Epithelial cell of esophagus (primary cell): ENCODE measurements at regions not wholly inside any gene's neighbourhood (a gene's known extent, or its start where the extent isn't known, plus 50 kb on each side); places are given as distances from the start of the nearest gene placed in this dataset.

Experiments
- DNase-seq: peaks from one replicate; pipeline ENCODE4 v3.0.0; 2010; ENCODE audit warnings: low read depth
- H3K4me3 ChIP-seq: 2 replicates; pipeline ENCODE4 v1.5.1; 2011; ENCODE audit warnings: mild to moderate bottlenecking, low read length, control low read depth
- CTCF ChIP-seq: IDR thresholded peaks from 2 replicates; pipeline ENCODE4 v1.5.1; 2011; ENCODE audit warnings: low read depth, mild to moderate bottlenecking, low read length, control low read depth, inconsistent platforms; ENCODE audit not compliant: insufficient read depth; ENCODE audit errors: missing control alignments

GRCh38 chr3:45325676-45326075, 62.7 kb upstream of the LARS2 start:
- H3K4me3 ChIP-seq = no peak overlapping the region
- no peak for DNase-seq
- no peak for TF ChIP-seq CTCF

- TF ChIP-seq CTCF = no peak
Observed at GRCh38 chr3:45329761-45330305, 58.5 kb upstream of the LARS2 start.

GRCh38 chr3:45330510-45331295, 57.7 kb upstream of the LARS2 start:
- peak; percentile 8 for DNase-seq
- H3K4me3 ChIP-seq = no peak overlapping the region
- no peak for TF ChIP-seq CTCF

More at GRCh38 chr3:45329761-45330305, 58.5 kb upstream of the LARS2 start:
- no peak overlapping the region for H3K4me3 ChIP-seq
- DNase-seq = no peak

GRCh38 chr3:45332493-45332892, 55.9 kb upstream of the LARS2 start:
- DNase-seq = no peak
- H3K4me3 ChIP-seq = no peak overlapping the region
- TF ChIP-seq CTCF = no peak

- no peak for DNase-seq
- no peak overlapping the region for H3K4me3 ChIP-seq
- TF ChIP-seq CTCF = no peak
Observed at GRCh38 chr3:45332901-45333407, 55.4 kb upstream of the LARS2 start.

GRCh38 chr3:45333549-45333948, 54.8 kb upstream of the LARS2 start:
- H3K4me3 ChIP-seq = no peak overlapping the region
- peak; percentile 7 for DNase-seq
- TF ChIP-seq CTCF = no peak

GRCh38 chr3:45337839-45338470, 50.4 kb upstream of the LARS2 start:
- no peak for TF ChIP-seq CTCF
- DNase-seq = no peak
- no peak overlapping the region for H3K4me3 ChIP-seq
